HEK293 (cell line): ENCODE measurements at regions not wholly inside any gene's neighbourhood (a gene's known extent, or its start where the extent isn't known, plus 50 kb on each side); places are given as distances from the start of the nearest gene placed in this dataset.

ENCODE experiments used
- CTCF ChIA-PET: fragments of 350-600 bp; formaldehyde crosslinking; extraction: SDS; loops from one replicate; lab custom pipeline; 2021; ENCODE audit warnings: antibody characterized with exemption; lab: Yijun Ruan, JAX
- POLR2A ChIA-PET: fragments of 300-600 bp; formaldehyde crosslinking; extraction: SDS; loops from one replicate; lab custom pipeline; 2020; ENCODE audit warnings: antibody characterized with exemption, inconsistent platforms; lab: Yijun Ruan, JAX
- H3K27ac ChIP-seq: fragments of 200-500 bp; sonication (Bioruptor generic); 2 replicates; pipeline ENCODE4 v1.5.1; 2014; ENCODE audit warnings: low read depth, low read length, control low read depth, inconsistent platforms; ENCODE audit errors: extremely low read depth
- H3K36me3 ChIP-seq, 2 experiments: fragments of 200-500 bp in 1 of 2; sonication (Bioruptor generic) in 1 of 2; 1 replicate in 1 of 2; 2 replicates in 1 of 2; pipeline ENCODE4 v1.5.1; 2014 to 2017; ENCODE audit warnings: inconsistent platforms in 2 of 2, low read length in 2 of 2; ENCODE audit not compliant: control insufficient read depth in 2 of 2, insufficient read depth in 1 of 2
- H3K4me1 ChIP-seq: fragments of 200-500 bp; sonication (Bioruptor generic); 2 replicates; pipeline ENCODE4 v1.5.1; 2014; ENCODE audit warnings: mild to moderate bottlenecking, low read length, inconsistent platforms; ENCODE audit not compliant: control insufficient read depth, insufficient read depth
- H3K4me3 ChIP-seq: 2 replicates; pipeline ENCODE4 v1.5.1; 2011; ENCODE audit warnings: low read depth, mild to moderate bottlenecking, control low read depth, low read length, moderate library complexity
- H3K9me3 ChIP-seq: fragments of 200-500 bp; sonication (Bioruptor generic); 2 replicates; pipeline ENCODE4 v1.5.1; 2014; ENCODE audit warnings: low read depth, low read length, inconsistent platforms; ENCODE audit not compliant: control insufficient read depth, insufficient read depth
- KLF16 ChIP-seq: fragments of 450-650 bp; formaldehyde crosslinking; IDR thresholded peaks from 2 replicates; pipeline ENCODE4 v1.5.1; 2017; ENCODE audit warnings: missing biosample characterization, missing genetic modification characterization
- KLF9 ChIP-seq: fragments of 450-650 bp; formaldehyde crosslinking; IDR thresholded peaks from 2 replicates; pipeline ENCODE4 v1.5.1; 2016; ENCODE audit warnings: missing biosample characterization, missing genetic modification characterization, low read depth
- OSR2 ChIP-seq: fragments of 450-650 bp; formaldehyde crosslinking; IDR thresholded peaks from 2 replicates; pipeline ENCODE4 v1.5.1; 2016; ENCODE audit warnings: missing biosample characterization, missing genetic modification characterization
- RBAK ChIP-seq: fragments of 450-650 bp; formaldehyde crosslinking; IDR thresholded peaks from 2 replicates; pipeline ENCODE4 v1.5.1; 2016; ENCODE audit warnings: missing biosample characterization, missing genetic modification characterization
- SETDB1 ChIP-seq: IDR thresholded peaks from one replicate; pipeline ENCODE4 v1.6.1; 2017; ENCODE audit warnings: mild to moderate bottlenecking, low read length, moderate library complexity, mixed read lengths; ENCODE audit not compliant: insufficient read length
- ZBTB17 ChIP-seq: fragments of 450-650 bp; formaldehyde crosslinking; IDR thresholded peaks from 2 replicates; pipeline ENCODE4 v1.5.1; 2016; ENCODE audit warnings: missing biosample characterization, missing genetic modification characterization
- ZFHX2 ChIP-seq: fragments of 450-650 bp; formaldehyde crosslinking; conservative IDR thresholded peaks from 2 replicates; pipeline ENCODE4 v1.5.1; 2016; ENCODE audit warnings: missing biosample characterization, missing genetic modification characterization
- ZNF175 ChIP-seq: fragments of 450-650 bp; formaldehyde crosslinking; IDR thresholded peaks from 2 replicates; pipeline ENCODE4 v1.5.1; 2016; ENCODE audit warnings: missing biosample characterization, missing genetic modification characterization
- ZNF211 ChIP-seq: fragments of 450-650 bp; formaldehyde crosslinking; IDR thresholded peaks from 2 replicates; pipeline ENCODE4 v1.5.1; 2016; ENCODE audit warnings: low read depth, missing biosample characterization, missing genetic modification characterization
- ZNF248 ChIP-seq: fragments of 450-650 bp; formaldehyde crosslinking; IDR thresholded peaks from 2 replicates; pipeline ENCODE4 v1.5.1; 2017; ENCODE audit warnings: missing biosample characterization, missing genetic modification characterization
- ZNF341 ChIP-seq: fragments of 450-650 bp; formaldehyde crosslinking; IDR thresholded peaks from 2 replicates; pipeline ENCODE4; 2016; ENCODE audit warnings: low read depth, missing biosample characterization, missing genetic modification characterization
- ZNF514 ChIP-seq: fragments of 450-650 bp; formaldehyde crosslinking; IDR thresholded peaks from 2 replicates; pipeline ENCODE4 v1.5.1; 2016; ENCODE audit warnings: missing biosample characterization, missing genetic modification characterization
- ZNF621 ChIP-seq: fragments of 450-650 bp; formaldehyde crosslinking; IDR thresholded peaks from 2 replicates; pipeline ENCODE4 v1.5.1; 2017; ENCODE audit warnings: missing biosample characterization, missing genetic modification characterization
- ZNF623 ChIP-seq: fragments of 450-650 bp; formaldehyde crosslinking; IDR thresholded peaks from 2 replicates; pipeline ENCODE4 v1.5.1; 2016; ENCODE audit warnings: missing biosample characterization, missing genetic modification characterization
- ZNF664 ChIP-seq: fragments of 450-650 bp; formaldehyde crosslinking; IDR thresholded peaks from 2 replicates; pipeline ENCODE4 v1.5.1; 2016; ENCODE audit warnings: missing biosample characterization, missing genetic modification characterization
- ZNF707 ChIP-seq: fragments of 450-650 bp; formaldehyde crosslinking; IDR thresholded peaks from 2 replicates; pipeline ENCODE4 v1.5.1; 2016; ENCODE audit warnings: missing biosample characterization, missing genetic modification characterization
- ZNF791 ChIP-seq: fragments of 450-650 bp; formaldehyde crosslinking; IDR thresholded peaks from 2 replicates; pipeline ENCODE4 v1.5.1; 2016; ENCODE audit warnings: missing biosample characterization, missing genetic modification characterization
- ZSCAN30 ChIP-seq: fragments of 450-650 bp; IDR thresholded peaks from 2 replicates; pipeline ENCODE4 v1.5.1; 2018; ENCODE audit warnings: missing biosample characterization, mild to moderate bottlenecking, missing genetic modification characterization, moderate library complexity
- TF ChIP-seq, protein P1 (sequence below): fragments of 450-650 bp; formaldehyde crosslinking; conservative IDR thresholded peaks from 2 replicates; pipeline ENCODE4 v1.5.1; 2016; ENCODE audit warnings: low read depth, missing biosample characterization, missing genetic modification characterization
- TF ChIP-seq, protein P2 (sequence below): fragments of 450-650 bp; formaldehyde crosslinking; IDR thresholded peaks from 2 replicates; pipeline ENCODE4 v1.5.1; 2016; ENCODE audit warnings: missing biosample characterization, missing genetic modification characterization
- TF ChIP-seq, protein P3 (sequence below): fragments of 450-650 bp; formaldehyde crosslinking; IDR thresholded peaks from 2 replicates; pipeline ENCODE4 v1.5.0; 2017; ENCODE audit warnings: missing biosample characterization, missing genetic modification characterization, borderline replicate concordance
- TF ChIP-seq, protein P4 (sequence below): fragments of 450-650 bp; formaldehyde crosslinking; IDR thresholded peaks from 2 replicates; pipeline ENCODE4 v1.5.1; 2017; ENCODE audit warnings: missing biosample characterization, missing genetic modification characterization

DNA sequence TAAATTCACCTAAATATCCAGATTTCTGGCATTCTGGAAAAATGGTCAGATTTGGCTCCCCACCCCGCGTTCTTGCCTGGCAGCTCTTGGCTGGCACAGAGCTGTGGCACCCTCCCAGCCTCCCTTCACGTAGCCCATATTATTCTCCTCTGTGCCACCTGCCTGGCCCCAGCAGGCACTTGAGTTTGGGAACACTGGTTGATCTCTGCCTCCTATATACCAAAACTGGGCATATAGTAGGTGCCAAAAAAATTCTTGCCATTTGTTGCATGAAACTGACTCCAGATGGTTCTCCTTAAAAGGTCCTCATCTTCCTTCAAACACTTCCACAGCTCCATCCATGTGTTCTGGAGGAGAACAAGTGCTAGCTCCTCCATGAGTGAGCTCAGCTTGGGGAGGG, 167.0 kb downstream of the RPS24 start:
- CTCF ChIA-PET = interaction anchor here (0.7 kb wide), 1 partner anchor 11 kb away, joined by 4 read pairs; no protein-coding TSS in a partner anchor
- no peaks in the 10 kb centered on the region for H3K9me3 ChIP-seq
- peaks cover 17% of the 10 kb centered on the region for H3K4me1 ChIP-seq
- no peaks in the 10 kb centered on the region for H3K36me3 ChIP-seq
- no peak for TF ChIP-seq ZNF621 (tag by site-specific recombination)
- TF ChIP-seq ZNF211 = no peak
- TF ChIP-seq ZNF707 (tag by site-specific recombination) = no peak
- TF ChIP-seq ZNF514 (tag by site-specific recombination) = no peak
- no peak for TF ChIP-seq ZNF623 (tag by site-specific recombination)
- TF ChIP-seq RBAK (tag by site-specific recombination) = no peak
- TF ChIP-seq, protein P1, sequence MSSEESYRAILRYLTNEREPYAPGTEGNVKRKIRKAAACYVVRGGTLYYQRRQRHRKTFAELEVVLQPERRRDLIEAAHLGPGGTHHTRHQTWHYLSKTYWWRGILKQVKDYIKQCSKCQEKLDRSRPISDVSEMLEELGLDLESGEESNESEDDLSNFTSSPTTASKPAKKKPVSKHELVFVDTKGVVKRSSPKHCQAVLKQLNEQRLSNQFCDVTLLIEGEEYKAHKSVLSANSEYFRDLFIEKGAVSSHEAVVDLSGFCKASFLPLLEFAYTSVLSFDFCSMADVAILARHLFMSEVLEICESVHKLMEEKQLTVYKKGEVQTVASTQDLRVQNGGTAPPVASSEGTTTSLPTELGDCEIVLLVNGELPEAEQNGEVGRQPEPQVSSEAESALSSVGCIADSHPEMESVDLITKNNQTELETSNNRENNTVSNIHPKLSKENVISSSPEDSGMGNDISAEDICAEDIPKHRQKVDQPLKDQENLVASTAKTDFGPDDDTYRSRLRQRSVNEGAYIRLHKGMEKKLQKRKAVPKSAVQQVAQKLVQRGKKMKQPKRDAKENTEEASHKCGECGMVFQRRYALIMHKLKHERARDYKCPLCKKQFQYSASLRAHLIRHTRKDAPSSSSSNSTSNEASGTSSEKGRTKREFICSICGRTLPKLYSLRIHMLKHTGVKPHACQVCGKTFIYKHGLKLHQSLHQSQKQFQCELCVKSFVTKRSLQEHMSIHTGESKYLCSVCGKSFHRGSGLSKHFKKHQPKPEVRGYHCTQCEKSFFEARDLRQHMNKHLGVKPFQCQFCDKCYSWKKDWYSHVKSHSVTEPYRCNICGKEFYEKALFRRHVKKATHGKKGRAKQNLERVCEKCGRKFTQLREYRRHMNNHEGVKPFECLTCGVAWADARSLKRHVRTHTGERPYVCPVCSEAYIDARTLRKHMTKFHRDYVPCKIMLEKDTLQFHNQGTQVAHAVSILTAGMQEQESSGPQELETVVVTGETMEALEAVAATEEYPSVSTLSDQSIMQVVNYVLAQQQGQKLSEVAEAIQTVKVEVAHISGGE (tag by site-specific recombination) = no peak
- TF ChIP-seq, protein P2, sequence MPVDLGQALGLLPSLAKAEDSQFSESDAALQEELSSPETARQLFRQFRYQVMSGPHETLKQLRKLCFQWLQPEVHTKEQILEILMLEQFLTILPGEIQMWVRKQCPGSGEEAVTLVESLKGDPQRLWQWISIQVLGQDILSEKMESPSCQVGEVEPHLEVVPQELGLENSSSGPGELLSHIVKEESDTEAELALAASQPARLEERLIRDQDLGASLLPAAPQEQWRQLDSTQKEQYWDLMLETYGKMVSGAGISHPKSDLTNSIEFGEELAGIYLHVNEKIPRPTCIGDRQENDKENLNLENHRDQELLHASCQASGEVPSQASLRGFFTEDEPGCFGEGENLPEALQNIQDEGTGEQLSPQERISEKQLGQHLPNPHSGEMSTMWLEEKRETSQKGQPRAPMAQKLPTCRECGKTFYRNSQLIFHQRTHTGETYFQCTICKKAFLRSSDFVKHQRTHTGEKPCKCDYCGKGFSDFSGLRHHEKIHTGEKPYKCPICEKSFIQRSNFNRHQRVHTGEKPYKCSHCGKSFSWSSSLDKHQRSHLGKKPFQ (tag by site-specific recombination) = no peak
- POLR2A ChIA-PET = no interaction called here
- H3K27ac ChIP-seq = no peak overlapping the region
- no peak overlapping the region for H3K4me3 ChIP-seq

DNA sequence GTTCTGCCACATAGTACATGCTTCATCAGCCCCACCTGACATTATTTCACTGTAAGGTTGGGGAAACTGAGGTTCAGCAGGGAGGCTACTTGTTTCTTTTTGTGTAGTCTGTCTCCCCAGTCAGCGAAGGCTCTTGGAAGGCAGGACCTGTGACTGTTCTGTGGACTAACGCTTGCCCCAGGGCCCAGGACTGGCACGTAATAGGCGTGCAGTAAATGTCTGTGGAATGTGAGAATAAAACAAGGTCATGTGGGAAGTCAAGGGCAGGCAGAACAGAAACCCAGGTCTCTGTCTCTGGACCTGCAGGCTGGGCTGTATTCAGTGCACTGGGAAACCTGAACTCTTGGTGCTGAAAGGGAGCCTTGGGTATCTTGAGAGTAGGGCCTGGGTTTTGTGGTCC, 168.7 kb downstream of the RPS24 start:
- POLR2A ChIA-PET = no interaction called here
- no peak overlapping the region for H3K27ac ChIP-seq
- TF ChIP-seq ZNF791 (no peak), ZNF248 (no peak), SETDB1 (no peak), KLF9 (tag by site-specific recombination) (no peak)
- no peaks in the 10 kb centered on the region for H3K9me3 ChIP-seq
- no peaks in the 10 kb centered on the region for H3K36me3 ChIP-seq
- CTCF ChIA-PET = interaction anchor here (0.6 to 1.2 kb wide), 2 partner anchors 155 to 1055 kb away, joined by 3 to 6 read pairs; no protein-coding TSS in a partner anchor
- H3K4me3 ChIP-seq = no peak overlapping the region
- peaks cover 17% of the 10 kb centered on the region for H3K4me1 ChIP-seq

DNA sequence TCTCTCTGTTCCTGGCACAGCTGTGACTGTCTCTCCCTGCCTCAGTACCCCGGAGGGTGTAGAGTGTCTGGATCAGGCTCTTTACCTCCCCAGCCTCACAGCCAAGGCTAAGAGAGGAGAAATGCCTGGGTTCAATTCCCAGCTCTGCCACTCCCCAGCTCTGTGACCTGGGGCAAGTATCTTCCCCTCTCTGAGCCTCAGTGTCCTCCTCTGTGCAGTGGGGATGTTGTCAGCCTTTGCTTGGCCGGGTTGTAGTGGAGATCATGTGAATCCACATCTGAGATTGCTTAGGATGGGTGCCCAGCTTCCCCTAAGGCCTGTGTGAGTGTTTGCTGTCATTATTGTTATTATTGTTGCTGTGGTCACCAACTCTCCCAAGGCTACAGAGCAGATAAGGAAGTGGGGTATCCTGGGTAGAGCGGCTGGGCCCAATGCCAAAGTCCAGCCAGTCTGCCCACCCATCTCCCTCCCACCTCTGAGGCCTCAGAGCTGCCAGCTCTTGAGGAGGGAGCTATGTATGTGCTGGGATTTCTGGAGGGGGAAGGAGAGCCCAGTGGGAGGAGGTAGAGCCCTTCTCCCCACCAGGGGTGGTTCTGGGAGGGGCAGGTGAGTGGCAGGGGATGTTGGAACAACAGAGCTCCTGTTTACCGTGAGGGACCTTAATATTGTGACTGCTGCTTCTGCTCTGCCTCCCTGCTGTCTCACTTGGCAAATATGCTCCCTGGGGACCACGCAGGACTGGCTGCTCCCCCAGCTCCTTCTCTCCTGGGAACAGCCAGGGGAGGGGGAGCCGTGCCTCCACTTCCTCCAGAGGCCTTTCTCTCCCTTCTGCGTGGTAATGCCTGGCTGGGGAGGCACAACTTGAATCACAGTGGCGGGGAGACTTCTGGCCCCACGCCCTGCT, 170.5 kb downstream of the RPS24 start:
- Histone ChIP-seq H3K4me3 (no peak overlapping the region), H3K4me1 (peaks cover 10% of the 10 kb centered on the region), H3K9me3 (no peaks in the 10 kb centered on the region), H3K36me3 (no peaks in the 10 kb centered on the region), H3K27ac (no peak overlapping the region)
- ChIA-PET POLR2A (no interaction called here), CTCF (interaction anchor here (0.6 to 0.8 kb wide), 4 partner anchors 37 to 739 kb away, joined by 3 read pairs; no protein-coding TSS in a partner anchor)
- TF ChIP-seq OSR2 (0 out of 2 replicates have a peak, but pooled peaks have one; percentile 25), ZNF664 (tag by site-specific recombination) (no peak), ZNF175 (no peak), ZFHX2 (tag by site-specific recombination) (peak; percentile 86), KLF16 (no peak), ZSCAN30 (tag by site-specific recombination) (no peak), ZNF341 (peak; percentile 88), ZBTB17 (tag by site-specific recombination) (no peak), RBAK (tag by site-specific recombination) (no peak)
- TF ChIP-seq, protein P3, sequence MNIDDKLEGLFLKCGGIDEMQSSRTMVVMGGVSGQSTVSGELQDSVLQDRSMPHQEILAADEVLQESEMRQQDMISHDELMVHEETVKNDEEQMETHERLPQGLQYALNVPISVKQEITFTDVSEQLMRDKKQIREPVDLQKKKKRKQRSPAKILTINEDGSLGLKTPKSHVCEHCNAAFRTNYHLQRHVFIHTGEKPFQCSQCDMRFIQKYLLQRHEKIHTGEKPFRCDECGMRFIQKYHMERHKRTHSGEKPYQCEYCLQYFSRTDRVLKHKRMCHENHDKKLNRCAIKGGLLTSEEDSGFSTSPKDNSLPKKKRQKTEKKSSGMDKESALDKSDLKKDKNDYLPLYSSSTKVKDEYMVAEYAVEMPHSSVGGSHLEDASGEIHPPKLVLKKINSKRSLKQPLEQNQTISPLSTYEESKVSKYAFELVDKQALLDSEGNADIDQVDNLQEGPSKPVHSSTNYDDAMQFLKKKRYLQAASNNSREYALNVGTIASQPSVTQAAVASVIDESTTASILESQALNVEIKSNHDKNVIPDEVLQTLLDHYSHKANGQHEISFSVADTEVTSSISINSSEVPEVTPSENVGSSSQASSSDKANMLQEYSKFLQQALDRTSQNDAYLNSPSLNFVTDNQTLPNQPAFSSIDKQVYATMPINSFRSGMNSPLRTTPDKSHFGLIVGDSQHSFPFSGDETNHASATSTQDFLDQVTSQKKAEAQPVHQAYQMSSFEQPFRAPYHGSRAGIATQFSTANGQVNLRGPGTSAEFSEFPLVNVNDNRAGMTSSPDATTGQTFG (tag by site-specific recombination) = no peak
- TF ChIP-seq, protein P4, sequence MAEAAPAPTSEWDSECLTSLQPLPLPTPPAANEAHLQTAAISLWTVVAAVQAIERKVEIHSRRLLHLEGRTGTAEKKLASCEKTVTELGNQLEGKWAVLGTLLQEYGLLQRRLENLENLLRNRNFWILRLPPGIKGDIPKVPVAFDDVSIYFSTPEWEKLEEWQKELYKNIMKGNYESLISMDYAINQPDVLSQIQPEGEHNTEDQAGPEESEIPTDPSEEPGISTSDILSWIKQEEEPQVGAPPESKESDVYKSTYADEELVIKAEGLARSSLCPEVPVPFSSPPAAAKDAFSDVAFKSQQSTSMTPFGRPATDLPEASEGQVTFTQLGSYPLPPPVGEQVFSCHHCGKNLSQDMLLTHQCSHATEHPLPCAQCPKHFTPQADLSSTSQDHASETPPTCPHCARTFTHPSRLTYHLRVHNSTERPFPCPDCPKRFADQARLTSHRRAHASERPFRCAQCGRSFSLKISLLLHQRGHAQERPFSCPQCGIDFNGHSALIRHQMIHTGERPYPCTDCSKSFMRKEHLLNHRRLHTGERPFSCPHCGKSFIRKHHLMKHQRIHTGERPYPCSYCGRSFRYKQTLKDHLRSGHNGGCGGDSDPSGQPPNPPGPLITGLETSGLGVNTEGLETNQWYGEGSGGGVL (tag by site-specific recombination) = peak; percentile 94
